ENCODE measurements at regions not wholly inside any gene's neighbourhood (a gene's known extent, or its start where the extent isn't known, plus 50 kb on each side); places are given as distances from the start of the nearest gene placed in this dataset.
"Not testable (repeated sequence)": the region's sequence is repeated elsewhere in the genome, so short reads cannot be mapped to it uniquely, and the experiment has no call there.

- no peak for ATAC-seq
- Histone ChIP-seq H3K4me3 (no peak overlapping the region), H3K9me3 (no peaks in the 10 kb centered on the region), H3K27ac (no peak overlapping the region), H3K27me3 (no peaks in the 10 kb centered on the region), H3K4me1 (no peaks in the 10 kb centered on the region), H3K36me3 (no peaks in the 10 kb centered on the region)
- DNase-seq = no peak
- intact Hi-C loops (cut with DNase I) = no loop called here
- TF ChIP-seq CTCF (IDR thresholded peaks at IDR 0.05) = no peak
Measured at GRCh38 chr1:172851077-172851476, 192.2 kb downstream of the FASLG start.

- Histone ChIP-seq H3K4me3 (no peak overlapping the region), H3K9me3 (no peaks in the 10 kb centered on the region), H3K27ac (no peak overlapping the region), H3K36me3 (no peaks in the 10 kb centered on the region), H3K27me3 (no peaks in the 10 kb centered on the region), H3K4me1 (no peaks in the 10 kb centered on the region)
- intact Hi-C loops (cut with DNase I) = no loop called here
- DNase-seq (no peak), ATAC-seq (no peak)
- no peak for TF ChIP-seq CTCF (IDR thresholded peaks at IDR 0.05)
Measured at GRCh38 chr1:172851856-172852255, 193.0 kb downstream of the FASLG start.

- H3K9me3 ChIP-seq; intact Hi-C loops (cut with DNase I); H3K27me3 ChIP-seq; ATAC-seq; H3K36me3 ChIP-seq; H3K4me3 ChIP-seq; H3K27ac ChIP-seq; DNase-seq; H3K4me1 ChIP-seq: not testable (repeated sequence)
Measured at GRCh38 chr1:172855983-172856382, 194.8 kb downstream of the TNFSF18 start.

- Histone ChIP-seq H3K9me3 (no peaks in the 10 kb centered on the region), H3K27me3 (no peaks in the 10 kb centered on the region), H3K4me3 (no peak overlapping the region), H3K36me3 (no peaks in the 10 kb centered on the region), H3K27ac (no peak overlapping the region), H3K4me1 (no peaks in the 10 kb centered on the region)
- DNase-seq (no peak), ATAC-seq (no peak)
- no peak for TF ChIP-seq CTCF (IDR thresholded peaks at IDR 0.05)
- intact Hi-C loops (cut with DNase I) = no loop called here
Measured at GRCh38 chr1:172863031-172863430, 187.7 kb downstream of the TNFSF18 start.

- Histone ChIP-seq H3K27me3 (no peaks in the 10 kb centered on the region), H3K27ac (no peak overlapping the region), H3K9me3 (no peaks in the 10 kb centered on the region), H3K4me3 (no peak overlapping the region), H3K4me1 (no peaks in the 10 kb centered on the region), H3K36me3 (no peaks in the 10 kb centered on the region)
- DNase-seq = no peak
- intact Hi-C loops (cut with DNase I) = no loop called here
- ATAC-seq = no peak
- TF ChIP-seq CTCF (IDR thresholded peaks at IDR 0.05) = no peak
Measured at GRCh38 chr1:172867216-172867818, 183.4 kb downstream of the TNFSF18 start.

- Histone ChIP-seq H3K4me3 (no peak overlapping the region), H3K27me3 (no peaks in the 10 kb centered on the region), H3K9me3 (no peaks in the 10 kb centered on the region), H3K27ac (no peak overlapping the region), H3K36me3 (no peaks in the 10 kb centered on the region), H3K4me1 (no peaks in the 10 kb centered on the region)
- intact Hi-C loops (cut with DNase I) = no loop called here
- ATAC-seq = no peak
- TF ChIP-seq CTCF (IDR thresholded peaks at IDR 0.05) = no peak
- no peak for DNase-seq
Measured at GRCh38 chr1:172870901-172871606, 179.7 kb downstream of the TNFSF18 start.
